ENCODE measurements at regions not wholly inside any gene's neighbourhood (a gene's known extent, or its start where the extent isn't known, plus 50 kb on each side); places are given as distances from the start of the nearest gene placed in this dataset.

- DNase-seq: no peak
Observed at GRCh38 chr21:35324372-35325220, 275.5 kb upstream of the RUNX1 start.

- DNase-seq: peak in 5 of 56 donors; percentile 1 to 15 (median 5)
Observed at GRCh38 chr21:35323947-35324346, 274.8 kb upstream of the RUNX1 start.

GRCh38 chr21:35321322-35322200, 272.5 kb upstream of the RUNX1 start:
- no peak for DNase-seq

GRCh38 chr21:35319684-35320283, 270.7 kb upstream of the RUNX1 start:
- DNase-seq: no peak

DNA sequence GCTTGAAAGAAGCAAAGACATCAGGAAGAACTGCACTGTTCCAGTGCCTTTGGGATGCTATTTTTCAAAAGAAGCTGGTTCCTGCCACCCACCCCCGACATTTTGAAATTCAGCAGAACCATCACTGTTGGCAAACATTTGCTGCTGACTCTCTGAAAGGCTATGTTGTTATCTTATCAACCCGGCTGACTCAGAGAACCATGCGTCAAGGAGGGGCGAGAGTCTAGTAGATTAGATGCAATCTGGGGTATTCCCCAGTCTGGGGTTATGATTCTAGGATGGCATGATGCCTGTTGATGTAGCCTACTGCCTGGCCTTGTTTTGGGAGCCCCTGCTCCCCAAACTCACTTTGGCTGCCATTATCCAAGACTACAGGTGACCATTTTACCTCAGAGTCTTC, 267.8 kb upstream of the RUNX1 start:
- no peak for DNase-seq

- no peak for DNase-seq
Observed at GRCh38 chr21:35316456-35316855, 267.4 kb upstream of the RUNX1 start.

- no peak for DNase-seq
Observed at GRCh38 chr21:35314857-35315582, 265.9 kb upstream of the RUNX1 start.

GRCh38 chr21:35311985-35312384, 262.9 kb upstream of the RUNX1 start:
- DNase-seq: no peak

GRCh38 chr21:35309316-35309715, 260.2 kb upstream of the RUNX1 start:
- DNase-seq: no peak

DNA sequence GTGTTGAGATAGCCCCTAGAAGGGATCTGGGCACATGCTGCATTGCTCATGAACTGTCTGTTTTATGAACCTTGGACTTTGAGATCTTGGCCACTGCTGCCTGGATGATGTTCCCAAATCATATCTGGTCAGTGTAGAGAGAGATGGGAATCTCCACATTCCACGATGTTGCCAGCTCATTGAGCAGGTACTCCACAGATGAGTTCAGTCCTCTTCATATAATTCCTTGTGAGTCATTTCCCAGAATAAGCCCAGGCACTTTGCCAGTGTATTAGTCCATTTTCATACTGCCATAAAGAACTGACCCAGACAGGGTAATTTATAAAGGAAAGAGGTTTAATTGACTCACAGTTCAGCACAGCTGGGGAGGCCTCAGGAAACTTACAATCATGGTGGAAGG, 254.0 kb upstream of the RUNX1 start:
- no peak for DNase-seq

GRCh38 chr21:35298757-35299156, 249.7 kb upstream of the RUNX1 start:
- no peak for DNase-seq

GRCh38 chr21:35297665-35298064, 248.6 kb upstream of the RUNX1 start:
- DNase-seq: no peak

- DNase-seq: no peak
Observed at GRCh38 chr21:35294231-35294898, 245.3 kb upstream of the RUNX1 start.

GRCh38 chr21:35291973-35292627, 243.0 kb upstream of the RUNX1 start:
- no peak for DNase-seq

GRCh38 chr21:35291034-35291433, 241.9 kb upstream of the RUNX1 start:
- no peak for DNase-seq

GRCh38 chr21:35288238-35288637, 239.1 kb upstream of the RUNX1 start:
- DNase-seq: no peak

GRCh38 chr21:35284199-35284598, 235.1 kb upstream of the RUNX1 start:
- DNase-seq: no peak

GRCh38 chr21:35282944-35283343, 233.8 kb upstream of the RUNX1 start:
- DNase-seq: no peak

- DNase-seq: no peak
Observed at GRCh38 chr21:35281956-35282355, 232.9 kb upstream of the RUNX1 start.

GRCh38 chr21:35280231-35280630, 231.1 kb upstream of the RUNX1 start:
- DNase-seq: no peak
